HG03571 (cell line): ENCODE measurements at regions not wholly inside any gene's neighbourhood (a gene's known extent, or its start where the extent isn't known, plus 50 kb on each side); places are given as distances from the start of the nearest gene placed in this dataset.
A peak's percentile ranks its signal among the peaks of the same experiment; 100 is the strongest.
"Not testable (repeated sequence)": the region's sequence is repeated elsewhere in the genome, so short reads cannot be mapped to it uniquely, and the experiment has no call there.

Experiments used
- ATAC-seq: cut with Tn5 transposase; IDR thresholded peaks from one replicate; pipeline ENCODE4 v1.9.1; 2021; ENCODE audit not compliant: unreplicated experiment

DNA sequence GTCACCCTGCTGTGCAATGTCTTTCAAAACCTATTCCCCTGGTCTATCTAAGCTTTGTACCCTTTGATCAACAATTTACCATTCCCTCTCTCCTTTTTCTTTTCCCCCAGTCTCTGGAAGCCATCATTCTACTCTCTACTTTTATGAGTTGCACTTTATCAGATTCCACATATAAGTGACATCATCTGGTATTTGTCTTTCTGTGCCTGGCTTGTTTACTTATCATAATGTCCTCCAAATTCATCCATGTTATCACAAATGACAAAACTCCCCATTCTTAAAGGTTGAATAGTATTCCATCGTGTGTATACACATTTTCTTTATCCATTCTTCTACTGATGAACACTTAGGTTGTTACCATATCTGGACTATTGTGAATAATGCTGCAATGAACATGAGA, 344.2 kb upstream of the CCNH start:
- no peak for ATAC-seq

DNA sequence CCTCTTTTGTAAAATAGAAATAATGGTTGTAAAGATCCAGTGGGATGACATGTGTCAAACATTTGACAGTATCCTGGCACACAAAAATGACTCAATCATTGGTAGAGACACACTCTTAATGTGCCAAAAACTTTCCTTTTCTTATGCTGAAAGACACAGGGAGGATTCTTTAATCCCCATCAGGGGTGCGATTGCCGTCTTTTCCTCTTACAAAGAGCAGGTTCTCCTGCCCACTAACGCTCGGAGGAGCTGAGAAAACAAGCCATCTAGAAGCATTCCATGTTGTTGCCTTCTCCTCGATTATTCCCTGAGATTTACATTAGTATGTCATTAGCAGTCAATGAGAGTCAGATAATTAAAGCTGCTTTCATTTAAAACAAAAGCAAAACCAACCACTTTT, 342.6 kb upstream of the CCNH start:
- no peak for ATAC-seq

DNA sequence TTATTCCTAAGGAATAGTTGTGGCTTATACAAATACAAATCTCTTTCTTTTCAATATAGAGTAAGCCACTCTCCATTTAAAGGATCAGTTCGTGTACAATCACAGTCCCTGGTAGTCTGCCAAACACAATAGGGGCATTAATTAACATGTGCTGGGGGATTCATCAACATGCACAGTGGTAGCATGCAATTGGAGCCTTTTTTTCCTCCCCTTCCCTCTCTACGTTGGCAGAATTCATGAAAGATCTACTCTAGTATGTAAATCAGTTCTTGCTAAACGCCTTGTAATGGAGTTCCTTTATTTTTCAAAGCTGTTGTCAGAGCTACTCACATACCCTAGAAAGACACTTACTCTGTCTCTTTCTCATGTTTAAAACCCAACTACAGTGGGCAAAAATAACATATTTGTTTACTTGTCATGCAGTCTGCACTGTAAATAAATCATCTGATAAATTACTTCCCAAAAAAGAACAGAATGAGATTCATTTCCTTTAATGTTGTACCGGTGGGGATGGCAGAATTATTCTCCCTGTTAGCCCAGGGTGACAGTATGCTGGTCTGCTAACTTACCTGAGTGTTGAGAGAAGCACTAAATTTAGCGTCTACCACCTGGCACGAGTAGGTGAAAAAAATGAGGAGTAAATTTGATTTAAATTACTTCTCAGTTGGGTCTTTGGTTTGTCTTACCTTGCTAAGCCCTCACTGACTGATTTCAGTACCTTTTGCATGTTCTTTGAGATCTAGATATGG, 341.5 kb upstream of the CCNH start:
- ATAC-seq, result no peak

DNA sequence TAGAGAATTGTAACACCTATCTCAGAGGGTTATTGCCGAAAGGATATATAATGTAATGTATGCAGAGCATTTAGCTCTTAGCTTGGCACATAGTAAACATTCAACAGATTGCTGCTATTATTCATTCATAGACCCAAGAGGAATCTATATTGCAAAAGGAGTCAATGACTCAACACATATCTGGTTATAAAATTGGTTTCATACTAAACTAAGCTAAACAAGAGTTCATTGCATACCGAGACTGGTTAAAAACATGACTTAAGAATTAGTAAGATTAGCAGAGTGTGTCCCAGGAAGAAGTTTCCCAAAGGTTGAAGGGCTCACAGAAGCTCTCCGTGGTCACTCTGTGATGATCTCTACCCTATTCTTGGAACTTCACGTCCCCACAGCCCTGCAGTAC, 339.6 kb upstream of the CCNH start:
- no peak for ATAC-seq

DNA sequence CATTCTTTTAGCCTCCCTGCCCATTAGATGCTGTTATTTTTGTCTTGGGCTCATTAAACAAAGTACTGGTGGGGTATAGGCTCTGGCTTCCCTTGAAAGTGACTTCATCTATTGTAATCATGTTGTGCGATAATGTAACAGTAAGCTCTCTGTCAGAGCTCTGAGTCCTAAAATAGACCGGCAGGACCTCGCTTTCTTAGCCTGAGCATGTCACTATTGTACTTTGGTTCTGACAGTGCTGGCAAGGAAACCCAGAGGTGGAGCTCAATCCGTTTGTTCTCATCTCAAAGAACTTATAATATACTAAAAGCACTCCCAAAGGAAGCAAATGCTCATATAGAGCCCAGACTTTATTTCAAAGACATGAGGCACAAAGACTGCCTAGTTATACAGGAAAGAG, 339.1 kb upstream of the CCNH start:
- no peak for ATAC-seq

DNA sequence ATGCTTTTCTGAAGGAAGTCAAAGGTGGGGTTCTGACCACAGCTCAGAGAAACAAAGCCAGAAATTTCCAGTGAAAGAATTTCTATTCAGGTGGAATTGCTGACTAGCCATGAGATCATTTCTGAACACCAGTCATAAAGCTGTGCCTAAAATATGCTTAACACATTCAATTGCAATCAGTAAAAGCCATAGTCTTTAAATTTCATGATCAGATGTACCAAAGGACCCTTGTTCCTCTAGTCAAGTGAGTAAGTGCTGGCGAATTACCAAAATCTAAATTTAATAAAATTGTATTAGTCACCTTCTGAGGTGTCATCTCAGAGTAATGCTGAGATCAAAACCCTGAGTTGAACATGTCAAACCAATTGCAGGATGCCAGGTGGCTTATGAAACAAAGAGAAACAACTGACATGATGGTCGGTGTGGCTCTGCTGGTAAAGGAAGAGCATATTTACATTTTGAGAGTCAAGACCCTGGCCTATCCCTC, 334.2 kb upstream of the CCNH start:
- ATAC-seq, result no peak

DNA sequence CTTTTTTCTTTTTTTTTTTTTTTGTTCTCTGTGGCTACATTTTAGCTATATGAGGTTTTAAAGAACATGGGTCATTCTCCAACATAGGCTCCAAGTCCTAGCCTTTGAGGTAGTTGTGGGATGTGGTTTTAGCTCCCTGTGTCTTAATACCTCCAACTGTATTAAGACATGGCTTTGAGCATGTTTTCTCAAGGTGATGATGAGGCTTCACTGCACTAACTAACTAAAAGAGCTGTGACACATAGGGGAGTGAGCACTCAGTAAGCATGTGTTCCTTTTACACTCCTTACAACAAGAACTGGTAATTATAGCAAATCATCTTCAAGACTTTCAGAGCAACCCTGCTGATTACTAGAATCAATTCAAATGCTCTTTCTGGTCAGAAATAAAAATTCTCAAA, 333.6 kb upstream of the CCNH start:
- no peak for ATAC-seq

DNA sequence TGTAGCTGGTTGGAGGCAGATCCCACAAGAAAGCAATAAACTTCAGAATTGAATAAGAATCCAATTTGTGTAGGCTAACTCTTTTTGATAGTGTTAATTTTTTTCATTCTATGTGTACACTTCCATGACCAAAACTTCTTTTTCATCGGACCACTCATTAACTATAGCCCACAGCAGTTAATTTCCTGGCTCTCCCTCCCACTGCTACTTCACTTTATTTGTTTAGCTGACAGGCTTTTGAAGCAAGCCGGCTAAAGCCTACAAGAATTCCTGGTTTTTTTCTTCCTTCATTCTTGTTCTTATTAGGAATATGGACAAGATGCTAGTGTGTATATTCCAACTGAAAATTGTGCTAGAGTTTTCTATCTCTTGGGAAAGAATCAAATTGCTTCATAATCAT, 329.2 kb upstream of the CCNH start:
- no peak for ATAC-seq

DNA sequence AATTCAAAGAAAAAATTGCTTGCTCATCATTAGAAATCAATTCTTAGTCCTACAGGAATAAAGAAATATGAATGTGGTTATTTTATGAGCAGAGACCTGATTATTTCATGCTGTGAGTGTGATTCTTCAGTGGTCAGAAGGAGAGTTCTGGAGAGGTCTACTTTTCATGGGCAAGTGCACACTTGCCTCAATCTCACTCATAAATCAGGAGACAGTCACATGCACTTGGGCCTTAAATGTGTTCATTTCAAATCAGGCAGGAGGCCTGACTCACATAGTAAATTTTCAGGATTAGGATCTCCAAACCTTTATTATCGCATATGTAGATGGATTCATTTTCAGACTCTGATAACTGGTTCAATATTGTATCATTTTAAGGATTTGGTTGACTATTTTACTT, 323.2 kb upstream of the CCNH start:
- ATAC-seq, result no peak

DNA sequence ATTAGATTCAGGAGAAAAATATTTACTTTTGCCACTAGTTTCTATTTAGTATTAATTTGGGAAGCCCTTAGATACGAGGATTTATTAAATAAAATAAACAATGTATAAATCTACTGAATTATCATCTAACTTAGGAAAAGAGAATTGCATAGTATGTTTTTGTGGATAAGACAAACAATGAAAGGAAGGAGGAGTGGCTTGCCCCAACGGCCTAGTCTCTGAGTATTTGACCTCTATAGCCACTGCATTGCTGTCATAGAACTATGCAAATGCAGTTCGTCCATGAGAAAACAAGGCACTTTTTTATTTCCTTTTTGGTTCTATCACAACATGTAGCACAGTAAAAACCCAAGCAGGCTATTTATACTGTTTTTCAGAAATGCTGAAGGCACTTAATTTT, 321.2 kb upstream of the CCNH start:
- ATAC-seq, result no peak

DNA sequence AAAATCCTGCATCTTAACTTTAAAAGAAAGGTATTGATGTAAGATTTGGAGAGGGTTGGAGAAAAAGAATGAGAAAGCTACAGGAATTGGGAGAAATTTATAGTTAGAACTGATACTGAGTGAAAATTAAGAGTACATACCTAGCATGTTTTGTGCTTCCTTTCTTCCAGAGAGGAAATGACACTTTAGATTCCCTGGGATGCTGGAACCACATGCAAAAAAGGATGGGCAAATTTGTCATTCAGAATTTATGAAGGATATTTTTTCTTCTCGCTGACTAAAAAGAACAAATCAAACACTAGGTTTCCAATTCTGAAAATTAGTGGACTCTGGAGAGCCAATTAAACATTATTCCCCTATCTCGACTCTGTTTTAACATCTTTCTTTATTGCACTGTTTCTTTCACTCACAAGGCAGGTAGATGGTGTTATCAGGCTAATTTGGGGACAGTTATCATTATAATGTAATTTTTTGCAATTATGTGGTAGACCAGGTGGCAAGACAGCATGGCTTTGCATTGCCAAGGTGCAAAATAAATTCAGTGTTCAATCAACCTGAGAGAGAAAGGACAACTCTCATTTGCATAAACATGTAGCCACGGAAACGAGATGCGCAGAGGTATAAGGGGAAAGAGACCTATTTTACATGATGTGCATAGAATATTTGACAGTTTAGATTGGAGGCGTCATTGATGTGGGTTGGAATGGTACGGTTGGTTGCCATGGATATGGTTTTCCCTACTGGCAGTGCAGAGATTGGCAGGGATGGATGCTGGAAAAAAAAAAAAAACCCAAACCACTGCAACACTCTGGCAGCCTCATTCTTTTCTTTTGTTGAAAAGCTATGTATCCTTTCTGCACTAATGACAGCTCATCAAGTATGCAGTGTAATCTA, 320.4 kb upstream of the CCNH start:
- ATAC-seq, result no peak

DNA sequence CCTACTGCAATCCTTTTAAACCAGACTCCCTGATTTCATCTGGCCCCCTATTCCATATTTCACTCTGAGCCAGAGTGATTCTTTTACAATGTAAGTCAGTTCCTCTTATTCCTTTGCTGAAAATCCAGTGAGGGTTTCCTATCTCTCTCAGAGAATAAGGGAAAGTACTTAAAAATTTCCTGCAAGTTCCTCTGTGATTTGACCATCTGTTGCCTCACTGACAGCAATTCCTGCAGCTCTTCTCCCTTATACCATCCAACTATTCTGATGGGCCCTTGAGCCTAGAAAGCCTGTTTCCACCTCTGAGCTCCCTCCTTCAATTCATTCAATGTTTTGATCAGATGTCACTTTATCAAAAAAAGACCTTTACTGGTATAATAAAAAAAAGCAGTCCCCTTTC, 317.1 kb upstream of the CCNH start:
- no peak for ATAC-seq

DNA sequence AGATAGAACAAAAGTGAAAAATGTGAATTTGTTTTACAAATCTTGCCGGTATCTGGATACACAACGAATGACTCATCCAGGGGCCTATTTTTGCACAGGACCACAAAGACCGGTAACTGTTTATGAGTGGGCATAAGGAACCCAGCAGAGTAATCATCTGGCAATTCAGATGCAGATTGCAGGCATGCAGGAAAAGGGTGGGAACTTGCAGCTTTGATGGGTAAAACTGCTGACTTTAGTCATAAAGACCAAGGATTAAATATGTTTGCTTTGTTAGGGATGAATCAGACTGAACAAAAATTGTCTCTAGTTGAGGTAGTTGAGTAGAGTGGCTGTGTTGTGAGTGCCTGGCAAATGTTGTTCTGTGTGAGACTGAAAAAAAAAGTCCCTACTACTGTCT, 309.6 kb upstream of the CCNH start:
- no peak for ATAC-seq

DNA sequence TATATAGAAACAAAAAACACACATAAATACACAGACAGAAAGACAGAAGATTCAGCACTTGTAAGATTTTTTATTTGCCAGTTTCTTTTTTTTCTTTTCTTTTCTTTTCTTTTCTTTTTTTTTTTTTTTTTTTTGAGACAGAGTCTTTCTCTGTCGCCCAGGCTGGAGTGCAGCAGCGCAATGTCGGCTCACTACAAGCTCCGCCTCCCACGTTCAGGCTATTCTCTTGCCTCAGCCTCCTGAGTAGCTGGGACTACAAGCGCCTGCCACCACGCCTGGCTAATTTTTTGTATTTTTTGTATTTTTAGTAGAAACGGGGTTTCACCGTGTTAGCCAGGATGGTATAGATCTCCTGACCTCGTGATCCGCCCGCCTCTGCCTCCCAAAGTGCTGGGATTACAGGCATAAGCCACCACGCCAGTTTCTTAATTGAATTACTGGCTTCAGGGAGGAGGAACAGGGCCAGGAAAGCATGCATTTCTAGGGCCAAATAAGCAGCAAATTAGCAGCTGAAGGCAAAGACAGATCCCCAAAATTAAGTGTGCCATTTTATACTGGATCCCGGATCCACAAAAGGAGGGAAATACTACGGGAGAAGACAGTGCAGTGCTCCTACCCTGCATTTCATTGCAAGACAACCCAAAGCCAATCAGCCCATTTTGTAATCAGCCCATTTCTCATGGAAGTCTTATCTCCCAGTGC, 305.6 kb upstream of the CCNH start:
- not testable (repeated sequence) for ATAC-seq

DNA sequence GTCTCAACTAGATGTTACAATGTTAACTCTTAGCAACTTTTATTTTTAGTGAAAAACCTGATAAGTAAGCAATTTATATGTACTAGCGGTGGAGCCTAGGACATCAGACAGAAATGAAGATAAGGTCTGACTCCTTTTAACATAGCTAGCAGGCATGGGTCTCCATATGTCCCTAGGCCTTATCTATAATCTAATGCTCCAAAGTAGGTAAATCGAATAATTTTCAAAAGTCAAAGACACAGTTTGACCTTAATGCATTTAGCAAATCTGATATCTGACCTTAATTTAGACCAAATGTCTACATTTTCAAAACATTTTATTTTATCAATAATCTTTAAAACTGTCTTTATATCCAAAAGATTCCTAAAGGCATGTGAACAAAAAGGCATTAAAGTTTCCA, 305.0 kb upstream of the CCNH start:
- ATAC-seq, result no peak

DNA sequence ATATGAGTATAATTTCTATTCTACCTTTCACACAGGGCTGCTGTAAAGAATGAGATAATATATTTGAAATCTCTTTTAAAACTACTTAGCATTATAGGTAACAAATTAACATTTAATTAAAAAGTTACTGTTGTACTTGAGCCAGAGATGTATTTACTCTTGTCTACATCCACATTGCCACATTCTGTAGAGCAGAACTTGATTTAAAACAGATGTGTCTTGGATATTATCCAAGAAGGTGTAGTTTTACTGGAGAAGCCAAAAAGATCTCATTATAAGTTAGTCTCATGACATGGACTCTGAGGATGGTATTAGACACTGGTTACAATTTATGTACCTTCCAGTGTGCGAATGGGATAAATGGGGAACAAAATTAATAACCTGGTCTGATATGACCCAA, 293.1 kb upstream of the CCNH start:
- ATAC-seq, result no peak

DNA sequence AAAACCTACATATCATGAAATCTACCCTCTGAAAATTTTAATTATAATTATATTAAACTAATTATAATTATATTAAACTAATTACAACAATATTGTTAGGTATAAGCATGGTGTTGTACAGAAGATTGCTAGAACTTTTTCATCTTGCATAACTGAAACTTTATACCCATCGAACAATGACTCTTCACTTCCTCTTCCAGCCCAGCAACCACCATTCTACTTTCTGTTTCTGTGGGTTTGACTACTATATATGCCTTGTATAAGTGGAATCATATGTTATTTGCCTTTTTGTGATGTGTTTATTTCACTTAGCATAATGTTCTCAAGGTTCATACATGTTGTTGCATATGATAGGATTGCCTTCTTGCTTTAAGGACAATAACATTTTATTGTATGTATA, 274.2 kb upstream of the CCNH start:
- peak; percentile 89 for ATAC-seq

DNA sequence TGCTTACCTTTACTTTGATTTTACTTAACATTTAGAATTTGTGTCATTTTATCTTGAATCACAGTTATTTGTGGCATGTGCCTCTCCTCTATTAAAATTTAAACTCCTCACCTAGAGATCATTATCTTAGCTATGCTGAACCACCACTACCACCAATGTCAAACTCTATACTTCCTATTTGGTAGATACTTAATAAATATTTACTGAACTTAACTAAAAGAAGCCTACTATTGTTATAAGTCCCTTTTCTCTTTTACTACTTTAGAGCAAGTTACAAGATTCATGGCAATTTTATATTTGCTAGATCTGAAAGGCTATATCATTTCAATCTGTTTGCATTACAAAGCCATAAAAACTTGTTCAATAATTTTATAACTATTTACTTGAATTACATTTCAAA, 273.3 kb upstream of the CCNH start:
- no peak for ATAC-seq

DNA sequence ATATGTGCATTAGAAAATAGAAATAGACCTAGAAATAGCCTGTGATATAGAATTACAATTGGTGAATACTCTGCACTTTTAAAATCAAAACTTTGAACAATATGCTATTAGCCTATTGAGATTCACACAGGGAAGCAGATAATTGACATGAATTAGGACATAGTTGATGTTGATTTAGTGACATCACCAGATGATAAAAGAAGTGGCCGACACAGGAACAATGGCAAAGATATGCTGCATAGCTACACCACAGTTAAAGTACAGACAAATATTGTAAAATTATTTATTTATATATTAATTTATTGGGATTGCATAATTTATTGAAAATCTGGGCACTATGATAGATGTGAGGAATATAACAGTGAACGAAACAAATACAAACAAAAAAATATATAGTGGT, 261.5 kb upstream of the CCNH start:
- no peak for ATAC-seq

DNA sequence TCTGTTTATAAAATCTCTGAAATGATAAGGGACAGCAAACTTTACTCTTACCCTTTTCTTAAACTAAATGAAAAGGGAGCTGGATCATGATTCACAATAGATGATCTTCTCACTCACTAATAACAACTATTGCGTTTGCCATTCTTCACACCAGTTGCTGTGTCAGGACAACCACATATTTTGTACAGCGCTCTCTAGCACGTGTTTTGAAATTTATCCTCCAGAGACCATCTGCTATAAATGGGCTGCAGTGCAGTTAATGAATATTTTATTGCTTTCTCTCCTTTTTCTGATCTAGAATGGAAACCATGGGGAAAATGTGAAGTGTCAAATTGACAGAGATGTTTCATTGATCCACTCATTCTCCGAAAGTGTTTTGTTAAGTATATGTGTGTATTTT, 258.4 kb upstream of the CCNH start:
- no peak for ATAC-seq

DNA sequence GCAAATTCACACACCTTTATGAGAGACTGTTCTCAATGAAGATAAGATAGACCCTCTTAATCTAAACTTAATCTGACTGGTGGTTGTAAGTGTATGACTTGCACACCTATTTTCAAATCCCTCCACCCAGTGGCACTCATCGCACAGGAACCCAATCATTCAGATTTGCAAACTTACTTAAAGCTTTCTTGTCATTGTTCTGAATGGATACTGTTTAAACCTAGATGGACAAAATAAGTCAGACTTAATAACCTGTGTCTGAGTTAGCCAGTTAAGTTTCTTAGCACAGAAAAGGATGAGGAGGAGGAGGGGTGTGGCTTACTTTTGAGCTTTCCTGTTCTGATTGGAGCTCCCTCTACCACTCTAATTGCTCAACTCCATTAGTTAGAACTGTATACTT, 252.4 kb upstream of the CCNH start:
- ATAC-seq, result no peak
